HG03280 (cell line): ENCODE measurements at regions not wholly inside any gene's neighbourhood (a gene's known extent, or its start where the extent isn't known, plus 50 kb on each side); places are given as distances from the start of the nearest gene placed in this dataset.
"Not testable (repeated sequence)": the region's sequence is repeated elsewhere in the genome, so short reads cannot be mapped to it uniquely, and the experiment has no call there.

Experiments
- ATAC-seq: cut with Tn5 transposase; IDR thresholded peaks from one replicate; pipeline ENCODE4 v1.9.1; 2021; ENCODE audit warnings: mild to moderate bottlenecking, moderate library complexity; ENCODE audit not compliant: unreplicated experiment

DNA sequence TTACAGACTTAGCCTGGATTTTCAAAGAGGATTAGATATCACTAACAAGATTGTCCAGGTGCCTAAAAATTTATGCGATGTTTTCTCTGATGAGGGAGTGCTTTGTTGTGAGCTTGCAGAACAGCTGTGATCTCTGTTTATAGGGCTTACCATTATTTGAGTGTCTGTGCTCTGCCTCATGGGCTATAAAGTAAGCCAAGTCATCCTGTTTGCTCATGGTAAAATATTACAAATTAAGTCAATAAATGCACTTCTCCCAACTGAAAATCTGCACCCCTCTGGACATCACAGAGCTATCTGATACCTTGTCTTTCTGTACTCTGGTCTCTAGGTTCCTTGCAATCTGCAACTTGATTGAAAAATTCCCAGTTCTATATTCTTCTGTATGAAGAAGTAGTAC, 293.4 kb upstream of the ACTBL2 start:
- no peak for ATAC-seq

DNA sequence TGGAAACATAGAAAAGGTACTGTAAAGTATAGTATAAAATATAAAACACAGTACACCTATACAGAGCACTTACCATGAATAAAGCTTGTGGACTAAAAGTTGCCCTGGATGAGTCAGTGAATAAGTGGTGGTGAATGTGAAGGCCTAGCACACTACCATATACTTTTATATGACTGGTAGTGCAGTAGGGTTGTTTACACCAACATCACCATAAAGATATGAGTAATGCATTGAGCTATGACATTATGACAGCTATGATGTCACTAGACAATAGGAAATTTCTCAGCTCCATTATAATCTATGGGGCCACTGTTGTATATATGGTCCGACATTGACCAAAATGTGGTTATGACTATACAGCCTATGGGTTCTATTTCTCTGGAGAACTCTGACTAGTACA, 291.8 kb upstream of the ACTBL2 start:
- no peak for ATAC-seq

DNA sequence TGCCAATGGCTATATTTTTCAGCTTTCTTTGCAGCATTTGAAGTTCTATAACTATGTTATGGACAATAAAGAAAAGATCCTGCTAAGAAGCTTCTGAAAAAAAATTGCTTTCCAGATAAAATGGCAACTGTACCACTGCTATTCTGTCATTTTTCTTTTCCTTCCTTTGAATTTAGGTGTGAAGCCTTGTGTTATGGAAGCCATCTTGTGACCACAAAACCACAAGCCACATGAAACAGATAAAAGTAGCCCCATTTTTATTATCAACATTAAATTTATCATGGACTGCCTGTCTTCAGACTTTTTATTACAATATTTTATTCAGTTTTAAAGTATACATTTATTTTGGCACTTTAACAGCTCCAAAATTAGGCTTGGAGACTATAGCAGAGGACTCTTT, 289.9 kb upstream of the ACTBL2 start:
- ATAC-seq, result no peak

DNA sequence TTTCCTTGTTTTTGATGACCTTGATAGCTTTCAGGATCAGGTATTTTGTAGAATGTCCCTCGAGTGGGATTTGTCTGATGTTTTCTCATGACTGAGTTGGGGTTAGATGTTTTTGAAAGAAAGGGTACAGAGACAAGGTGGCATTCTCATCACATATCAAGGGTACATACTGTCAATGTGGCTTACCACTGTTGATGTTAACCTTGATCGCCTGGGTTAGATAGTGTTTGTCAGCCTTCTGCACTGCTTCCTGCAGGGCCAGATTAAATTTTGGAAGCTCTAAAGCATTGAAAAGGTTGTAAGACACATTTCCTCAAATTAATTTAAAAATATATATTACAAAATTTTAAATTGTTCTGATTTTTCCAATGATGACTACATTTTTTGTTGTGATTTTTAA, 287.4 kb upstream of the ACTBL2 start:
- ATAC-seq, result no peak

DNA sequence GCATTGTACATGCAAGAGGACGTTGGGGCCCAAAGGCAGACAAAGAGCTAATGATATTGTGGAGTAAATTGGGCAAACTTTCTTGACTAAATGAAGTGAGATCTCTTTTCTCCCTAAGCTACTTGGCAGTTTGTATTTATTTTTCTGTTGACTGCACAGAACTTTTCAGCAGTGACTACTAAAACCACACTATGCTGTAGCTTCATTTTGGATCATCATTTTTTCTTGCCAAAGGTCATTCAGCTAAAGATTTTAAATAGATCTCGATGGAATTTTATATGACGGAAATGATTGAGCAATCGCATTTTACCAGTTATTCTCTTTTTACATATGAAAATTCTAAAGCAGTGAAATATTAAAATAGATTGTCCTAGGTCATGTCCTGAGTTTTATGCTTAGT, 286.1 kb upstream of the ACTBL2 start:
- ATAC-seq, result no peak

DNA sequence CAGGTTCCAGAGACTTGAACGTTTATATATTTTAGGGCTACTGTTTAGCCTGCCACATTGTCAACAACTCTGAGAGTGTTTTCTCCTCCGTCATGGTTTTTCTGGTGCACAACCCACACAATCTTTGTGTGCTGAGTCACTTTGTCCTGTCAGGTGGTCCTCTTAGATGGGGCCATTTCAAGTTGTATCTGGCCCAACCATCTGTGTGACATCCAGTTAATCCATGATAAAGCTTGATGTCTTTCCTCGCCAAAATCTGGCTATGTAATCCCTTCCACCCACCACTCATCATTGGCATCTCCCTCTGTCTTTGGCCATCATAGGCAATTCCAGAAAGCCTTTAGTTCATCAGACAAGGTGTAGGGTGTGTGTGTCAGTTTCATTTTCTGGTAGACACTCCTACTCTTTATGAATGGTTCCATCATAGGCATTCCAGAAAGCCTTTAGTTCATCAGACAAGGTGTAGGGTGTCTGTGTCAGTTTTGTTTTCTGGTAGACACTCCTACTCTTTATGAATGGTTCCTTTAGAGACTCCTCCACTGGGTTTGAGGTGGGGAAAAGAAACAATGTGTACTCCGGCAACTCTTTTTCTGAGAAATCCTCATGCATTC, 282.0 kb upstream of the ACTBL2 start:
- no peak for ATAC-seq

- no peak for ATAC-seq
Measured at GRCh38 chr5:57761513-57761912, 278.9 kb upstream of the ACTBL2 start.

- no peak for ATAC-seq
Measured at GRCh38 chr5:57754616-57755015, 272.0 kb upstream of the ACTBL2 start.

GRCh38 chr5:57753446-57753845, 270.8 kb upstream of the ACTBL2 start:
- no peak for ATAC-seq

DNA sequence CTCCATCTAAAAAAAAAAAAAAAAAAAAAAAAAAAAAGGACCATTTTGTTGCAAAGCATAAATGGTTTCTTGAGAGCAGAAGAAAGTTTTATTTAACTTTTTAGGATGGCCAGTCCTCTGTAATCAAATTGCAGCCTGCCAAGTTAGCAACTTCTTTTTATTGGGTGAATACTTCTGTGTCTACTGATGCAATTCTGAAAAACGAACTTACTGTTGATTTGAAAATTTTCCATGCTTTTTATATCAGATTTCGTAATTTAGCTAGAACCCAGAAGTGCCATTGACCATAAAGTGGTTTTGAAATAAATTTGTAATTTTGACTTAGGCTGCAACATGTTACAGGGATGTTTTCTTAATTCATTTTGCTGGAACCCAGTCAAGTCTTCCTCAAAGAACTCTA, 269.1 kb upstream of the ACTBL2 start:
- ATAC-seq, result no peak

GRCh38 chr5:57750891-57751290, 268.3 kb upstream of the ACTBL2 start:
- ATAC-seq, result no peak

DNA sequence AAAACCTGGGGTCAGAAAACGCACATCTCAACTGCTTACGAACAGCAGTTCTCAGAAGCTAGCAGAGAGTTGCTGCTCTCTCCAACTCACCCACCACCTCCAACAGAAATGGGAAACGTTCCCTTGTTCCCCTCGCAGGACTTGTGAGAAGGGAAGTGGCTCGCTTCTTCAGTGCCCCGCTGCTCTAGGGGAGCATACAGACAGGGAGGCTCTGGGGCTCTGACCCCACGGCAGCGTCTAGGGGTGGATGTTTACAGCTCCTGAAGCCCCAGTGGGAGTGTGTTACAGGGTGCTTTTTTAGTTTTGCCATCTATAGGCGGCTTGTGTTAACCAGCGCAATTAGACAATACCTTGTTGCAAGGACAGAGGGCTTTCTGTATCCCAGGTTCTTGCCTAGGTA, 267.7 kb upstream of the ACTBL2 start:
- ATAC-seq, result no peak

DNA sequence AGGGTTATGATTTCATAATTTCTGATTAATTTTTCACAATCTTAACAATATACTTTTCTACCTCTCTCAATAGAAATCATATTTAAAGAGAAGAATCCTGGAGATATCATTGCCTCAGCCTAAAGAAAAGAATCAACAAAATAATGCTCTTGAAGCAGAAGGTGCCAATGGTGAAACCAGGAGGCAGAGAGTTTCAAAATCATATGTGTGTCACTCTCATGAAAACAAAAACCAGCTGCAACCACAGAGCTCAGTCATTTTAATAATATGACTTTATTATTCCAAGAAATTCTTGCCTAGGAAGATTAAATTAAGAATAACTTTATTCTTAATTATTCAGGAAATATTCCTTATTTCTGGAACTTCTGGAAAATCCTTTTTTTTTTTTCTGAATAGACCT, 266.8 kb upstream of the ACTBL2 start:
- no peak for ATAC-seq

DNA sequence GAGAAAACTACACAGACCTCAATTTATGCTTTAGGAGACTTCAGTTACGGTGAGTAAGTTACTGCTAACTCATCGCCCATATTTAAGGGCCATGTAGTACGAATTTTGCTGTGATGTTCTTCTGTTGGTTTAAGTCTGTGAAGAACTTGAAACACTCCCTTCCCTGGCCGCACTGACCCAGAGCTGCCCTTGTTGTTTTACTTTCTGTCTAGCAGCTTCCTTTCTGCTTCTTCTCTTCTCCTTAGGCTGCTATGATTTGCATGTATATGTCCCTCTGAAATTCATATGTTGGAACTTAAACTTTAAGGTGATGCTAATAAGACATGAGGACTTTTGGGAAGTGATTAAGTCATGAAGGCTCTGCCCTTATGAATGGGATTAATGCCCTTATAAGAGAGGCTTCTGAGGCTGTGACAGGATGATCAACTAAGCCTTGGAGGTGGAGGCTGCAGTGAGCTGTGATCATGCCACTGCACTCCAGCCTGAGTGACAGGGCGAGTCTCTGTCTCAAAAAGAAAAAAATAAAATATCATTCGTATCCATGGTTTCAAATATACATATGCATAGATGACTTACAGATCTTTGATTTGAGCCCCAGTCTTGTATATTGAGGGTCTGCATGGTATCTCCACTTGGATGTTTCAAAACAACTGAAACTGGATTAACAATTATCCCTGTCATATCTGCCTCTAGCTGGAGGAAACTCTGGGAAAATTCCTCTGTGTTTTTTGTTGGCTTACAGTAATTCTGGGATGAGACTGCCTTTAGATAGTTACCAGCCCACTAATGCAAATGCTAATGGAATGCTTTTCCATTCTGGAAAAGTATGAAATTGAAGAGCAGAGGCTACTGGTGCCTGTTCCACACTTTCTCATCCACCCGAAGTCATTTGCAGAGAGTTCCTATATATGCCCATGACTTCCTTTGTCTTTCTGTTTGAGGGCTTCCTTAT, 263.4 kb upstream of the ACTBL2 start:
- no peak for ATAC-seq

DNA sequence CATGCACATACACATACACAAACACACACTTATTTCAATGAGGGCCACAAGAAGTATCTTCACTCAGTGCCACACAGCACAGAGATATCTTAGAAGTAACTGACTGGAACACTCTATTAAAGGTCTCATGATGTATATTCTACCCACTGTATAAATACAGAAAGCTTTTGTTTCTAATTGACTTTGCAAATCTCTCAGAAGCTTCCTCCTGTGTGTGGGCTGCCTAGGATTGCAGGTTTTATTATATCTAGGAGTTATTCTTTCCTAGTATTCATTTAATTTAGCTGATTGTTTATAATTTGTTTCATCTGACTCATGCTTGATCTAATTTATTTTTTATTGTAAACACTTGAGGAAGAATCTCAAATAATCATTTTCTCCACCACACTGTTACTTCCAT, 262.4 kb upstream of the ACTBL2 start:
- ATAC-seq, result no peak

GRCh38 chr5:57741336-57741735, 258.7 kb upstream of the ACTBL2 start:
- no peak for ATAC-seq

DNA sequence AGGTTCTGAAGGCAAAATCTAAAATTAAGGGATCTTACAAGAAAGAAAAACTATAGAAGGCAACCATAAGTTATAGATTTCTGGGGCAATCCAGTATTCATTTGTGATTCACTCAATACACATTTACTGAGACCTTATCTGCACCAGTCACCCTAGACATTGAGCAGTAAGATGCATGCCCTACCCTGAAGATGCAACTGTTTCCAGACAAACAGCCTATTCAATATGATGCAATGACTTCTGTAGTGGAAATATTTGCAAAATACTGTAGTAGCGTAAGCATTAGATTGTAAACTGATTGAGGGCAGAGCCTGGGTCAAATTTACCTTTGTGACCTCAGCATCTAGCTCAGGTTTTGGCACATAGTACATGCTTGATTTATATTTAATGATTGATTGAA, 256.2 kb upstream of the ACTBL2 start:
- ATAC-seq, result no peak

DNA sequence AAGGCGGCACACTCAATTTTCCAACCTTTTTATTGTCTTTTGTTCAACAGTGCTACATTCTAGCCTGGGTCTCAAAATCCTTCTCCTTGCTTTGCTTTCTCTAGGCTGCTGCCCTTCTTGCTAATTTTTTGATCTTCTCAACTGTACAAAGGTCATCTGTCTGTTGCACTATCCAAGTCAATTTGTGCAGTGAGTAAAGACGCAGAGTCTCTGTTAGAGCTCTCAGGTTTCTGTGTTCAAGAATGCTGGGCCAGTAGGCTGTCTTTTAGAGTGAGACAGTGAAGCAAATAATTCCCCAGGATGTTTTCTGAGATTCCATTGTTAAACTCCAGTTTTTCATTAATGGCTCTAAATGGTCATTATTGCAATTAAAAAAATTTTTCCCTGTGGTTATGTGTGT, 255.7 kb upstream of the ACTBL2 start:
- no peak for ATAC-seq

- no peak for ATAC-seq
Measured at GRCh38 chr5:57736716-57737115, 254.1 kb upstream of the ACTBL2 start.

GRCh38 chr5:57735279-57736153, 252.9 kb upstream of the ACTBL2 start:
- not testable (repeated sequence) for ATAC-seq

DNA sequence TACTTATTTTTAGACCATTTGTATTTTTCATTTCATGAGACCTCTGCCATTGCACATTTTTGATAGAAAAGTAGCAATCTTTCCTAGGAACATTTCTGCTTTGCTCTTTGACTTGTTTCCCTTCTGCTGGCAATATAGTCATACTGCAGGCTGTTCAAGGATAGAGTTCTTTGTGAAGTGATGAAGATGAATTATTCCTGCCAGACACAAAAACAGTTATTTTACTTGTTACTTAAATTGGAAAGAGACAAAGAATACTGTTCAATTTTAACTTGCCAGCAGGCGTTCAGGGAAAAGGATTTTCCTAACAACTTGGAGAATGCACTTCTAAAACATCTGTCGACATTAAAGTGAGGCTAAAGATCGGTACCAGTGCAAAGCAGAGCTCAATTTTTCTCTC, 251.7 kb upstream of the ACTBL2 start:
- no peak for ATAC-seq

DNA sequence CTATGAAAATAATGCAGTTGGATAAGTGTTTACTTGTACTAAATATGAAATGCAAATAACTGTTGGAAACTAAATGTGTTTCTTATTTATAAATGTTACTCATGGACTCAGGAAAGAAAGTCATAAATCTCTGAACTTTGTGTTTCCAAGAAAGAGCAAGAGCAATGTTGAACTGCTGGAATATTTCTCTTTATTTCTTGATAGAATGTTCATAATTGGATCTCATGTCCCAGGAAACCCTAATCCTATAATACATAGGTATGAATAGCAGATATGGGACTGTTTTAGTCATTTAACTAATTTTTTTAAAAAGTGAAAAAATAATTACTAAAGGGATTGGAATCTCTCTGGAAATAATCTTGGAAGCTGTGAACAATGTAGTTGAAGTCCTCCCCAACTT, 245.0 kb upstream of the ACTBL2 start:
- no peak for ATAC-seq
